Fibroblast of the aortic adventitia (primary cell): ENCODE measurements at regions not wholly inside any gene's neighbourhood (a gene's known extent, or its start where the extent isn't known, plus 50 kb on each side); places are given as distances from the start of the nearest gene placed in this dataset.

Source experiments
- DNase-seq: peaks from one replicate; pipeline ENCODE4 v3.0.0-alpha.2; 2010; ENCODE audit warnings: low read depth
- H3K4me3 ChIP-seq: 2 replicates; pipeline ENCODE4 v1.5.1; 2011; ENCODE audit warnings: low read depth, mild to moderate bottlenecking, control low read depth, low read length, moderate library complexity
- TF ChIP-seq, protein P1 (sequence below): IDR thresholded peaks from 2 replicates; pipeline ENCODE4 v1.5.1; 2011; ENCODE audit warnings: mild to moderate bottlenecking, low read length, control low read depth, inconsistent platforms; ENCODE audit not compliant: insufficient read depth

DNA sequence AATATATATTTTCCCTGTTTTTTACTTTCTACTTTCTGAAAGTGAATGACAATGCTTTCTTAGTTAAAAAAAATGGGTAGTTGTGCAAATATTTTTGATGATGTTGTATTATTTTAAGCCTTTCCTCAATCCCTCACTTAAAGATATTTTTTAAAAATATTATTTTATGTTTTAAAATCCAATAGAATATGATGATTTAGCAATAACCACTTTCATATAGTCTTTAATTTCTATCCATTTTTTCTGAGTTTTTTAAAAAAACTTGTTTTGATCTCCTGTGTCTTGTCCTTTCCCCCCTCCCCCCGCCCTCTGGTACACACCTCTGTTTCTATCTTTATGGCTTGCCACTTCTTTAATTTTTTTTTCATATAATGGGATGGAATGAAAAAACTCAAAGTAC is 362.0 kb upstream of the SLITRK6 start:
- DNase-seq, result no peak
- TF ChIP-seq, protein P1, sequence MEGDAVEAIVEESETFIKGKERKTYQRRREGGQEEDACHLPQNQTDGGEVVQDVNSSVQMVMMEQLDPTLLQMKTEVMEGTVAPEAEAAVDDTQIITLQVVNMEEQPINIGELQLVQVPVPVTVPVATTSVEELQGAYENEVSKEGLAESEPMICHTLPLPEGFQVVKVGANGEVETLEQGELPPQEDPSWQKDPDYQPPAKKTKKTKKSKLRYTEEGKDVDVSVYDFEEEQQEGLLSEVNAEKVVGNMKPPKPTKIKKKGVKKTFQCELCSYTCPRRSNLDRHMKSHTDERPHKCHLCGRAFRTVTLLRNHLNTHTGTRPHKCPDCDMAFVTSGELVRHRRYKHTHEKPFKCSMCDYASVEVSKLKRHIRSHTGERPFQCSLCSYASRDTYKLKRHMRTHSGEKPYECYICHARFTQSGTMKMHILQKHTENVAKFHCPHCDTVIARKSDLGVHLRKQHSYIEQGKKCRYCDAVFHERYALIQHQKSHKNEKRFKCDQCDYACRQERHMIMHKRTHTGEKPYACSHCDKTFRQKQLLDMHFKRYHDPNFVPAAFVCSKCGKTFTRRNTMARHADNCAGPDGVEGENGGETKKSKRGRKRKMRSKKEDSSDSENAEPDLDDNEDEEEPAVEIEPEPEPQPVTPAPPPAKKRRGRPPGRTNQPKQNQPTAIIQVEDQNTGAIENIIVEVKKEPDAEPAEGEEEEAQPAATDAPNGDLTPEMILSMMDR, result no peak
- no peak overlapping the region for H3K4me3 ChIP-seq

DNA sequence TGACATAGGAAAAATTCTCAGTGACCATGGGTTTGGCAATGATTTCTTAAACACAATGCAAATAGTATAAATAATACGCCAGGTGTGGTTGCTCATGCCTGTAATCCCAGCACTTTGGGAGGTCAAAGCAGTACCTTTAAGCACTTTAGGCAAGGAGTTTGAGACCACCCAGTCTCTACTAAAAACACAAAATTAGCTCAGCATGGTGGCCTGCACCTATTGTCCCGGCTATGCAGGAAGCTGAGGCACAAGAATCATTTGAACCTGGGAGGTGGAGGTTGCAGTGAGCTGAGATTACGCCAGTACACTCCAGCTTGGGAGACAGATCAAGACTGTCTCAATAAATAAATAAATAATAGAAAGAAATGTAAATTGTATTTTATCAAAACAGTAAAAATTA is 356.5 kb upstream of the SLITRK6 start:
- TF ChIP-seq, protein P1, result no peak
- no peak overlapping the region for H3K4me3 ChIP-seq
- DNase-seq, result no peak

DNA sequence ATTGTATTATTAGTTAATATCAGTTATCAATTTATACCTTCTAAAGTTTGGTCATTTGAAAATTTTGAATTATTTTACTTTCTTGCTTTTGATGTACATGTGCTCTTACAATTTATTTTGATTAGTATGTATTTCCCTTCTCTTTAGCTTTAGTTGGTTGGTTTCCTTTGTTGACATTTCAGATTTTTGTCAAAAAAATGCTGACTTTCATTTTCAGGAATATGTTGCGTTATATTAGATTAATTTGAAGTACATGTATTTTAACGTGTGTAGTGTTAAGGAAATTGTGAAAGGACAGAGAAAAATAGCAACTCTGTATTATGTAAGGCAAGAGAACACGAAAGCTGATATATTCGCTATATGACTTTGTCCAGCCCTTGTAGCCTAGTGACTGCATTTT is 342.9 kb upstream of the SLITRK6 start:
- DNase-seq, result no peak
- TF ChIP-seq, protein P1, result no peak
- H3K4me3 ChIP-seq, result no peak overlapping the region

DNA sequence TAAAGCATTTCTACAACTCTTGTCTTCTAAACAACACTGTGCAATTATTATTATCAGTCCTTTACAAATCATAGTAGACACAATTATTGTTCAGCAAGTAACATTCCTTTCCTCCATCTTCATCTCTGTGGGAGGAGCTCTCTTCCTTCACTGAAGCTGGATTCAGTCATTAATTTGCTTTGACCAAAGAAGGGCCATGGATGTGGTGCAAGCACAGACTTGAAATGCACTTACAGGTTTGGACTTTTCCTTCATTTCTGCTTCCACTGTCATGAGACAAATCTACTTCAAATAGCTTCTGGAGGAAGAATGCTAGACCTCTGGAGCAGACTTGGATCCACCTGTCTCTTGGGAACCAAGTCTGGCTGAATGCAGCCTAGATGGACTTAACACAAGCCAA is 336.6 kb upstream of the SLITRK6 start:
- no peak overlapping the region for H3K4me3 ChIP-seq
- DNase-seq, result no peak
- TF ChIP-seq, protein P1, result no peak

DNA sequence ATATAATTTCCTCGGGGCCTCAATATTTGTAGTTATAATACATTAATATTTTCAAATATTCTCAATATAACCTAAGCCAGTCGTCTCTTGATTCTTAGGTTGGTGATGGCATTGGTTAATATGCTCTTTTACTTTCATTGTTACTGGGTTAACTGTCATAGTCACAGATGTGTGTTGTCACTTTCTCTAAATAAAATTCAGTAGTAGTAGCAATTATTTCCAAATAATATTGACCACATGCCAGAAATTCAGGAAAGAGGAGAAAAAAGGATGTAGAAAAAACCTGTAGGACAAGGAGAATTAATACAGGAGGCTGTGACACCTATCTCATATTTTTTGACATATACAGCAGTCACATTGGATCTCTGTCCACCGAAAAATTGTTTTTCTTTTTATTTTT is 322.7 kb upstream of the SLITRK6 start:
- H3K4me3 ChIP-seq, result no peak overlapping the region
- TF ChIP-seq, protein P1, result no peak
- DNase-seq, result no peak

DNA sequence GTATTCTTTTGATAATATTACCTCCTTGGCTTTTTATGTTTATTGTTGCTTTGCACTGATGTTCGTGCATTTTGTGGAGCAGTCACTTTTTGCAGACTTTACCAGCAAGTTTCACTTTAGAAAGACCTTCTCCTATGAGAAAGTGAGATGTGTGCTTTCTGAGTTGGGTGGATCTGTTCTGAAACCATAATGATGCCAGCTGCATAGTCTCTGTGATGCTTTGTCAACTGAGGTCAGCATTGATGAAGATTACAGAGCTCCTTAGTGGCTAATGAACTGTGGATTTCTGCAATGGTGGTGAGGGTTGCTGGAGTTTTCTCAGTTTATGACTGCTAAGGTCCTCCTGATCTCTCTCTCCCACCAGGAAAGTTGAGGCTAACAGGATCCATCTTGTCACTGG is 309.9 kb upstream of the SLITRK6 start:
- no peak for DNase-seq
- H3K4me3 ChIP-seq, result no peak overlapping the region
- TF ChIP-seq, protein P1, result no peak

DNA sequence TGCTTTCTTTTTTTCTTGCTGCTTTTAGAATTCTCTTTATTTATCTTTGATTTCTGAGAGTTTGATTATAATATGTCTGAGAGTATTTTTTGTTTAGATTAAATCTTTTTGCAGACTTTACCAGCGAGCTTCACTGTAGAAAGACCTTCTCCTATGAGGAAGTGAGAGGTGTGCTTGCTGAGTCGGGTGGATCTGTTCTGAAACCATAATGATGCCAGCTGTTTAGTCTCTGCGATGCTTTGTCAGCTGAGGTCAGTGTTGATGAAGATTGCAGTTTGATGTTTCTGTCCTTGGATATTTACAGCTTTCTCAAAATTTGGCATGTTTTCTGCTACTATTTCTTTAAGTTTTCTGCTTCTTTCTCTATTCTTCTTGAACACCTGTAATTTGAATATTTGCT is 309.1 kb upstream of the SLITRK6 start:
- no peak overlapping the region for H3K4me3 ChIP-seq
- DNase-seq, result no peak
- TF ChIP-seq, protein P1, result no peak
